RWPE1 (cell line): ENCODE measurements at regions not wholly inside any gene's neighbourhood (a gene's known extent, or its start where the extent isn't known, plus 50 kb on each side); places are given as distances from the start of the nearest gene placed in this dataset.

ENCODE experiments used
- CTCF ChIA-PET: fragments of 350-600 bp; sonication (Branson Sonifier 250); formaldehyde crosslinking; extraction: SDS; loops from one replicate; lab custom pipeline; 2021; lab: Yijun Ruan, JAX
- POLR2A ChIA-PET: fragments of 400-600 bp; formaldehyde crosslinking; extraction: SDS; loops from one replicate; lab custom pipeline; 2020; ENCODE audit warnings: antibody characterized with exemption; ENCODE audit not compliant: low non-redundant PET; lab: Yijun Ruan, JAX
- DNase-seq: peaks from one replicate; pipeline ENCODE4 v3.0.0; 2012; ENCODE audit warnings: low spot score
- H3K27ac ChIP-seq: fragments of 450-650 bp; 2 replicates; pipeline ENCODE4 v1.5.1; 2017
- CTCF ChIP-seq: fragments of 450-650 bp; conservative IDR thresholded peaks from 2 replicates; pipeline ENCODE4 v1.5.1; 2017; ENCODE audit warnings: low read depth, mild to moderate bottlenecking

DNA sequence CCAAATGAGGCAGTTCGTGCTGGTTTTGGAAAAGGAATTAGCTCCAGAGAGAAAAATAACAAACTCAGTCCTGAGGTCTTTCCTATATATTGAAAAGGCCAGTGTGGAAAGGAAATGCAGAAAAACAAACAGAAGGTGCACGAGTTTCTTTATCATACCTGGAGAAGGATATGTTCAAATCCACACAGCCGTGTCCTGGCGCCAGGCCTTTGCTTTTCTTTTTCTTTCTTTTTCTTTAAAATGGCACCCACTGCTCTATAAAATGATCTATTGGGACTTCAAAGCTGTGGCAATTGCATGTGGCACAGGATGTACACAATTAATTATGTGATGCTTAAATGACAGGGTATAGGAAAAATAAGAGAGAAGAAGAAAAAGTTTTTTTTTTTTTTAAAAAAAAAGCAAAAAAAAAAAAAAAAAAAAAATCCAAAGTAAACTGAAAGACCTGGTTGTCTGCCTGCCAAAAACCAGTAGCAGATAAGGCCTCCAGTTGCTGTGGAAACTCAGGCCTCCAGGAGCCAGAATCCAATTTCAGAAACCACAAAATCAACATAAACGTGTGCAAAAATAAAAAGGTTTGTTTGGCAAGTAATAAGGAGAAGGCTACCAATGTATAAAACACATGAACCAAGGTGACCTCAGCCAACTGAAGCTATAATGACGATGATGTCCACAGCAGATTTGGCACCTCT lies 957.6 kb upstream of the SOX9 start:
- DNase-seq: no peak
- H3K27ac ChIP-seq: no peak overlapping the region
- CTCF ChIA-PET: no interaction called here
- TF ChIP-seq CTCF: no peak
- POLR2A ChIA-PET: no interaction called here

- ChIA-PET POLR2A (no interaction called here), CTCF (no interaction called here)
- no peak for TF ChIP-seq CTCF
- H3K27ac ChIP-seq: no peak overlapping the region
- DNase-seq: no peak
Observed at GRCh38 chr17:71163813-71164122, 957.1 kb upstream of the SOX9 start.

- ChIA-PET CTCF (no interaction called here), POLR2A (no interaction called here)
- no peak for TF ChIP-seq CTCF
- no peak overlapping the region for H3K27ac ChIP-seq
- no peak for DNase-seq
Observed at GRCh38 chr17:71164561-71164960, 956.3 kb upstream of the SOX9 start.

GRCh38 chr17:71166311-71166710 lies 954.5 kb upstream of the SOX9 start:
- H3K27ac ChIP-seq: no peak overlapping the region
- ChIA-PET POLR2A (no interaction called here), CTCF (no interaction called here)
- no peak for DNase-seq
- TF ChIP-seq CTCF: no peak

GRCh38 chr17:71168053-71168741 lies 952.6 kb upstream of the SOX9 start:
- no peak for DNase-seq
- no peak overlapping the region for H3K27ac ChIP-seq
- ChIA-PET CTCF (interaction anchor here (0.6 kb wide), 1 partner anchor 609 kb away, joined by 3 read pairs; no protein-coding TSS in a partner anchor), POLR2A (no interaction called here)
- TF ChIP-seq CTCF: no peak

DNA sequence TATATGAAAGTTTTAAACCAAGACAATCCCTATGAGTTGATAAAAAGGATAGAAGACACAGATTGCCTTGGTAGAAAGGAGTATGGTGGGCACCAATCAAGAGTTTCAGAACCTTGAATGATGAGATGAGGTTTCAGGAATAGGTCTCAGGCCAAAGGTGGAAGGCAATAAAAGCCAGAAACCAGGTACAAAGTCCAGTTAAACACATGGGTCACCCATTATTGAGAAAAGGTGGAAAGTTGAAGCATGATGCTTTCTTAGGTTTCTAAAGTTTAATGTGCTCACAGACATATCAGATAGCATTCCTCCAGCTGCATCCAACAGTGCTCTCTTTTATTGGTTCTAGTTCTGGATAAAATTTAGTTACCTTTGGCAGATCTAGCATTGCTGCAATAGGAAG lies 950.8 kb upstream of the SOX9 start:
- CTCF ChIA-PET: no interaction called here
- no peak overlapping the region for H3K27ac ChIP-seq
- POLR2A ChIA-PET: no interaction called here
- no peak for TF ChIP-seq CTCF
- DNase-seq: no peak
